ENCODE measurements at regions not wholly inside any gene's neighbourhood (a gene's known extent, or its start where the extent isn't known, plus 50 kb on each side); places are given as distances from the start of the nearest gene placed in this dataset.

GRCh38 chr10:125448596-125448995, 234.4 kb downstream of the TEX36 start:
- TF ChIP-seq EZH2 (IDR thresholded peaks at IDR 0.05) (no peak), POLR2AphosphoS5 (IDR thresholded peaks at IDR 0.05; ENCODE audit: borderline replicate concordance, low read depth, low read length) (no peak), FOXP2 (optimal IDR thresholded peaks at IDR 0.05; ENCODE audit: control extremely low read depth, extremely low read length, insufficient read depth) (no peak)

Data from SK-N-MC (cell line).